HEK293T (cell line): ENCODE measurements at regions not wholly inside any gene's neighbourhood (a gene's known extent, or its start where the extent isn't known, plus 50 kb on each side); places are given as distances from the start of the nearest gene placed in this dataset.

ENCODE experiments used
- CTBP1 ChIP-seq: fragments of 450-650 bp; IDR thresholded peaks from 2 replicates; pipeline ENCODE4 v1.6.1; 2016; ENCODE audit warnings: borderline replicate concordance
- ELF4 ChIP-seq: fragments of 450-650 bp; IDR thresholded peaks from 2 replicates; pipeline ENCODE4 v1.6.1; 2017; ENCODE audit warnings: antibody characterized with exemption
- FOXM1 ChIP-seq: fragments of 450-650 bp; IDR thresholded peaks from 2 replicates; pipeline ENCODE4 v1.6.1; 2017; ENCODE audit warnings: mild to moderate bottlenecking, borderline replicate concordance
- LEF1 ChIP-seq: fragments of 450-650 bp; IDR thresholded peaks from 2 replicates; pipeline ENCODE4 v1.6.1; 2017; ENCODE audit warnings: mild to moderate bottlenecking, borderline replicate concordance
- NFRKB ChIP-seq: fragments of 450-650 bp; IDR thresholded peaks from 2 replicates; pipeline ENCODE4 v1.6.1; 2016; ENCODE audit warnings: mild to moderate bottlenecking, moderate library complexity
- TF ChIP-seq, protein P1 (sequence below): fragments of 450-650 bp; IDR thresholded peaks from 2 replicates; pipeline ENCODE4 v1.6.1; 2016

DNA sequence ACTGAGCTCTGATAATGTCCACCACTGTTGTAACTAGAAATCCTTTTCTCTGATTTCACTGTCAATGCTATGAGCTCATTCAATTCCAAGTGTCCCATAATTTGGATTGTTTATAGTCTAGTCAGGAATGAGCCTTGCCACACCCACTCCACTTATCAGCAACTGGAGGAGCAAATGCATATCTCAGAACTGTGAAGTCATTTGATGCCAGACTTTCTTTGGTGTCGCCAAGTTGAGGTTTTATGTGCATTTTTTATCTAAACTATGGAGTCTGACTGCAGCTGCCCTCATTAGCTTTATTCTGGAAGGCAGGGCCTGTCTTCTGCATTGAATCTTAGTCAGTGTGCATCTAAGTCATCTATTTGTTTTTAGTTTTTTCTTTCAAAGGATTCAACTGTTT lies 361.3 kb downstream of the PMP22 start:
- no peak for TF ChIP-seq NFRKB
- no peak for TF ChIP-seq CTBP1
- TF ChIP-seq, protein P1, sequence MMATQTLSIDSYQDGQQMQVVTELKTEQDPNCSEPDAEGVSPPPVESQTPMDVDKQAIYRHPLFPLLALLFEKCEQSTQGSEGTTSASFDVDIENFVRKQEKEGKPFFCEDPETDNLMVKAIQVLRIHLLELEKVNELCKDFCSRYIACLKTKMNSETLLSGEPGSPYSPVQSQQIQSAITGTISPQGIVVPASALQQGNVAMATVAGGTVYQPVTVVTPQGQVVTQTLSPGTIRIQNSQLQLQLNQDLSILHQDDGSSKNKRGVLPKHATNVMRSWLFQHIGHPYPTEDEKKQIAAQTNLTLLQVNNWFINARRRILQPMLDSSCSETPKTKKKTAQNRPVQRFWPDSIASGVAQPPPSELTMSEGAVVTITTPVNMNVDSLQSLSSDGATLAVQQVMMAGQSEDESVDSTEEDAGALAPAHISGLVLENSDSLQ = no peak
- no peak for TF ChIP-seq FOXM1
- TF ChIP-seq LEF1 = no peak
- no peak for TF ChIP-seq ELF4
